NCI-H1092 (cell line): ENCODE measurements at regions not wholly inside any gene's neighbourhood (a gene's known extent, or its start where the extent isn't known, plus 50 kb on each side); places are given as distances from the start of the nearest gene placed in this dataset.
A peak's percentile ranks its signal among the peaks of the same experiment; 100 is the strongest.
"Not testable (repeated sequence)": the region's sequence is repeated elsewhere in the genome, so short reads cannot be mapped to it uniquely, and the experiment has no call there.

Experiments used
- DNase-seq: peaks from one replicate; lab custom pipeline; 2025; lab: John Stamatoyannopoulos, UW

DNA sequence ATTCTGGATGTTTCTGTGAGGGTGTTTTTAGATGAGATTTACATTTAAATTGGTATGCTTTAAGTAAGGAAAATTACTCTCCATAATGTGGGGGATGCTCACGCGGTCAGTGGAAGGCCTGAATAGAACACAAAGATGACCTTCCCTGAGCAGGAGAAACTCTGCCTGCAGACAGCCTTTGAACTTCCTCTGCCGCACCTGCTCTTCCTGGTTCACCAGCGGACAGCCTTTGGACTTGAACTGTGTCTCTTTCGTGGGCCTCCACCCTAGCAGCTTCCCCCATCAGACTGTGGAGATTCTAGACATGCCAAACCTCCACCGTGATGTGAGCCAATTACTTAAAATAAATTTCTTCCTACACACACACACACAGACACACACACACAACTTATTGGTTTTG is 210.7 kb downstream of the EFCAB11 start:
- DNase-seq, result no peak

GRCh38 chr14:89740241-89740640 is 214.3 kb downstream of the EFCAB11 start:
- no peak for DNase-seq

DNA sequence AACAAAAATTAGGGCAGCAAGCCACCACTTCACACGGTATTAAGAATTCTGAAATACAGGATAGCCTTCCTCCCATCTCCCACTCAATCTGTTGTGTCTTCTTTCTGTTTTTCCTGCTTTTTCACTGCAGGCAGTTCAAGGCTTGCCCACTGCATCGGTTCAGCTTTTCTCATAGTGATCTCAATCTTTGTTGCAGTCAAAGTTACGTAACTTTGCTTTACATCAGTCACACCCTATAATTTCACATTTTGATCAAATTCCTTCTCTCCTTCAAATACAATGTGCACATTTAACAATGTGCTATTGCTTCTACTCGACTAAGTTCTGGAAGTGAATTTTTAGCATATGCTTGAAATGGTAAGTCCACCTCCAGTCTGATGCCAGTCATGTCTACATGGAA is 217.6 kb downstream of the EFCAB11 start:
- no peak for DNase-seq

DNA sequence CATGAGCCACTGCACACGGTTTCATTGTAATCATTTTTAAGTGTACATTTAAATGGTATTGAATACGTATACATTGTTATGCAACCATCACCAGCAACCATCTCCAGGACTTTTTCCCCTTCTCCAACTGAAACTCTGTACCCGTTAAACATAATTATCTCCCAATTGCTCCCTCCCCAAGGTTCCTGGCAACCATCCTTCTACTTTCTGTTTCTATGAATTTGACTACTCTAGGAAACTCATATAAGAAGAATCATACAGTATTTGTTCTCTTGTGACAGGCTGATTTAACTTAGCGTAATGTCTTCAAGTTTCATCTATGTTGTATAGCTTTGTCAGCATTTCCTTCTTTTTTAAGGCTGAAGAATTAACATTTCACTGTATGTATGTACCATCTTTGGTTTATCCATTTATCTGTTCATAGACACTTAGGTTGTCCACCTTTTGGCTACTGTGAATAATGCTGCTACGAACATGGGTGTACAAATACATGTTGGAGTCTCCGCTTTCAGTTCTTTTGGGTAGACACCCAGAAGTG is 223.1 kb downstream of the EFCAB11 start:
- no peak for DNase-seq

DNA sequence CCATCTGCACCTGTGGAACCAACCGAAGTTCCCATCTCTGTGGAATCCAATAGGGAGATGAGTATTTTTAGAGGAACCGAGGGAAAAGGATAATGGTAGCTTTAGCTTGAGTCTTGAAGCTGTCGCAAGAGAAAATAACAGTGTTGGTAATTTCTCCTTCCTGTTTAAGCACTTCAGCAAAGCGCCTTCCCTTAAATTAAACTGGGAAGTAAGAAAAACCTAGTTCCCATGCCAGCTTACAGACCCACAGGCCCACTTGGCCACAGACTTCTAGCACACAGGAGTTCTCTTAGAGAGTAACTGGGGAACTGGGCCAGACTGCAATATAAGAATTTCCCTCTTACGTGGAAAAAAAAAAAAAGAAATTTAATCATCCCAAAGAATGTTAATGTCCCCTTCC is 223.8 kb downstream of the EFCAB11 start:
- no peak for DNase-seq

DNA sequence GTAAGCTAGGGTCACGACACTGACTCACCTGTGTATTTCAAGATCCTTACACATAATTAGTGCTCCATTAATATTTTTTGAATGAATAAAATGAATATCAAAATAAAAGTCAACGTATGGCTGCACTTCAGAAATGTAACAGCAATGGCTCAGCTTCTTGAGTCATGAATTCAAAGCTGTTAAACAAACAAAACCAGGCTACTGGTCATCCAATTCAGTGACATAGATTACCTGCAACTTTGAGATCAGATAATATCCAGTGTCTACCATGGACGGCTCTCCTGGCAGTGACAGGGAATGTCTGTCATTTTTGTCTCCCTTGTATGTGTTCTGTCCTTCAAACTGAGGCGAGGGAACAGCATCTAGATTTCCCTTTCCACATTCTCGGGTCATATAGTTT is 225.6 kb downstream of the EFCAB11 start:
- DNase-seq, result no peak

GRCh38 chr14:89726226-89726625 is 228.3 kb downstream of the EFCAB11 start:
- not testable (repeated sequence) for DNase-seq

- no peak for DNase-seq
Observed at GRCh38 chr14:89724628-89724960, 229.9 kb downstream of the EFCAB11 start.

- DNase-seq, result no peak
Observed at GRCh38 chr14:89723930-89724627, 230.5 kb downstream of the EFCAB11 start.

GRCh38 chr14:89721956-89722355 is 232.6 kb downstream of the EFCAB11 start:
- no peak for DNase-seq

DNA sequence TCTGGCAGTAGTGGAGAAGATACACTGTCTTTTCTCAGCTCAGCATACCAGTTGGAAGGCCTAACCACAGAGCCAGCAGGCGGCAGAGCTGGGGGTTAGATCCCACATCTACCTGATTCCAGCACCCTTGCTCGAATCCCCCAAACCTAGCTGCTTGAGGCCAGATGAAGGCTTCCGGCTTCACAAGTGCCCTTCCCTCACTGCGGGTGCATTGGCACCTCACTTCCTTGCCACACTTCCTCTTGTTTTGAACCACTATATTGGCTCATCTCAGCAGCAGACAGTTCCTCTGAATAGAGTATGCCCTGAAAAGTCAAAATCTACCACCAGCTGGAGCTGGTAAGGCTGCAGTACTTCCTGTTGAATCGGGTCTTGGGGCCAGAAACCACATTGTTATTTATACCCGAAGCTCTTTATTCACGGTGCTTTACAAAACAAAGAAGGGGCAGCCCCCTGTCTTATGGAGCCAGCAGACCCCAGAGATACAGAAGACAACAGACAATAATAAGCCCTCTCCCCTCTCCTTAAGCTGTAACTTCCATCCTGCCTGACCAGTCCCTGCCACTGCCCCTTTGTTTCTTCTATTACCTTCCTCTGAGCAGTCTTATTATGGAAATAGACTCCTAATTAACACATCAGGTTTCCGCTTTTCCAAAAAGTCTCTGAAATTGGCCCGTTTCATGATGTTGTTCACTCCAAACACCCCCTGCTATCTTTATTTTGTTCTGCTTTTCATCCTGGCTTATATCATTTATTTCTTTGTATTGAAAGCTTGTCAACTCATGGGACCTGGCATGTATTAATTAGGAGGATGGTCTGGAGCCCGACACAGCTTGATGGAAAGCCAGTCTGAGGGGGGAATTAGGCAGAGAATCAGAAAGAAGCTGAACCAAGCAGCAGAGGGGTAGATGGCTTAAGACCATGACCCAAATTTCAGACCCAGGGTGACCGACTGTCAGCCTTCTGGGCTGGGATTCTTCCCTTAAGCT is 233.5 kb downstream of the EFCAB11 start:
- no peak for DNase-seq

DNA sequence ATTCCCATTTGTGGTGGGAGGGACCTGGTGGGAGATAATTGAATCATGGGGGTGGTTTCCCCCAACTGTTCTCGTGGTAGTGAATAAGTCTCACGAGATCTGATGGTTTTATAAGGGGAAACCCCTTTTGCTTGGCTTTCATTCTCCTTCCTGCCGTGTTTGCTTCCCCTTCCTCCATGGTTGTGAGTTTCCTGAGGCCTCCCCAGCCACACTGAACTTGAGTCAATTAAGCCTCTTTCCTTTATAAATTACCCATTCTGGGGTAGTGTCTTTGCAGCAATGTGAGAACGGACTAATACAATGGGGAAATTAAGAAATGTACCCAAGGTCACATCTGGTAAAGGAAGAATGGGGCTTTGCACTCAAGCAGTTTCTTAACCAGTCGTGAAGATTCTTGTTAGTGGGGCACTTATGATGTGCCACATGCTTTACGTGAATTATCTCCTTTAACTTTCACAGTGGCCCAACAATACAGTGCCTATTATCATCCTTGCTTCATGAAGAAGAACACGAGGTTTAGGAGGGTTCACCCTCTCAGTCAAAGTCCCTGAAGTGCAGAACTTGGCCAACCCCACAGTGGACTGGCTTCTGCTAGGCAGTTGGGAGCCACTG is 234.3 kb downstream of the EFCAB11 start:
- no peak for DNase-seq

DNA sequence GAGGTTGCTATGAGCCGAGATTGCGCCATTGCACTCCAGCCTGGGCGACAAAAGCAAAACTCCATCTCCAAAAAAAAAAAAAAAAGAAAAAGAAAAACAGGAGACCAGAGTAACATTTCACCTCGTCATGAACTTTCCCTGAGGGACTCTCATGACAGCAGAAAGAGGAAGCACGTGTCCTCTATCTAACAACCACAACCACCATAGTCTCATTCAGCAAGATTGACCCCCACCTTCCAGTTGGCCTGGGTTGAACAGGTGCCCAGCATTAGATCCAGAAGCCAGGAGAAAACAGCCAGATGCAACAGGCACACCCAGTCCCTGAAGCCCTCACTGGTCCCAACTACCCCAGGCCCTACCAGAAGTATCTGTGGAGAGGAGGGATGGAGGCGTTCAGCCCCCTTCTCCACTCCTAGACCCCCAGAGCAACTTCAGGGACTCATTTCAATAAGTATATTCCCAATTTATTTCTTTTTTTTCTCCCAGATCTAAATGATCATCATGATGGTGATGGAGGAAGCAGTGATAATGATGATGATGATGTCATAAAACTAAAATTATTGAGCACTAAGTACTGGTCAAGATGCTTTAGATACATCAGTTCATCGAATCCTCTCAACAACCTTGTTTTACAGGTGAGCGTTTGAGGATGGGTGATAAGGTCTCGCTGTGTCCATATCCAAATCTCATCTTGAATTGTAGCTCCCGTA is 235.0 kb downstream of the EFCAB11 start:
- no peak for DNase-seq

DNA sequence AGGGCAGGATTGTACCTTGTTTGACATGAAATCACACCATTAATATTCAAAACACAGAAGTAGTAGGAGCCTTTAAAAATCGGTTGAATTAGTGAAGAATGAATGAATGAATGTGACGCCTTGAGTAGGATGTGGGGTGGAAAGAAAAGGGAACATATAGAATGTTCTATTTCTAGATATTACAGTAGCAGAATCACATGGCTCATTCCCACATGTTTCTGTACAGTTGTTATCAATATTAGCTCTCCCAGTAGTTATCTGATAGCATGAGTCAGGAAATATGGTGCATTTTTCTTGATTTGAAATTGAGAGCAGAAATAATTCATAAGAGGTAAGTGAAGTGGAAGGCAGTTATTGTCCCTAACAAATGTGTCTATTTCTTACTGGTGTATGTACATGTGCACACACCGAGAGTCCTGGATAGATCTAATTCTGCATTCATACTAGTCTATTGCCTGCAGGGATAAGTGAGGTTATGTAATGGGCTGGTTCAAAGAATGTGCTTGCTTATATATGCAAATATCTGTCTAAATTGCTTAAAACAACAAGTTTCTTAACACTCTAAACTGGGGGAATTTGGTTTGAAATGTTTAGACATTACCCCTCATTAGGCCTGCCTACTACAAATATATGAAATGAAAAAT is 245.4 kb downstream of the EFCAB11 start:
- no peak for DNase-seq

- DNase-seq, result no peak
Observed at GRCh38 chr14:89707086-89707485, 247.4 kb downstream of the EFCAB11 start.

DNA sequence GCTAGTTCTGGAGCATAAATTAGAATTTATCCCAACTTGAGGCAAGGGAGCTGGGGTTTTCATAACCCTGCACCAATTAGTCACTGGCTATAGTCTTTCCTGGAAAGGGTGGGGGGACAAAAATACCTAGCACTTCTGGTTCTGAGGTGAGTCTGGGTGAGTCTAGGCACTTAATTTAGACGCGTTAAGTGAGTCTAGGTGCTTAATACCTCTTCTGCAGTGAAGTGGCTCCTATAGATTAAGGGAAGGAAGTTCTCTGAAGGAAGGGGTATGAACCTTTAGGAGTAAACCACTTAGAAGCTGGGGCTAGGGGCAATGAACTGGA is 251.7 kb downstream of the EFCAB11 start:
- no peak for DNase-seq

- peak; percentile 44 for DNase-seq
Observed at GRCh38 chr14:89702073-89702875, 252.3 kb downstream of the EFCAB11 start.

- DNase-seq, result peak; percentile 68
Observed at GRCh38 chr14:89701211-89702043, 253.1 kb downstream of the EFCAB11 start.

DNA sequence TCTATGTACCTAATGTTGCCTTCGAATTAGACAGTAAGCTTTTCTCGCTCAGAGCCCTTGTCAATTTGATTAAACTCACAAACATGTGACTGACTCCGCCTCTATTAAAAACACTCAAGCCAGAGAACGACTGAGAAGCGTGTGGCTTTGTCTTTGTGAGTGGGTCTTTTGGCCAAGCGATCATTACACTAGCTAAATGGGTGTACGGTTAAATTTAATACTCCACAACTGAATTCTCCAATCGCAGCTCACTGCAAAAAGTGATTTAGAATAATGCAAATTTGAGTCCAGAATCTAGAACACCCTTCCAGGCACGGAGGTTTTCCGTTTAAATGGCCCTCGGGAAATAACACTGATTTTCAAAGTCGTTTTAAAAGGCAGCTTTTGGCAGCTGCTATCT is 253.7 kb downstream of the EFCAB11 start:
- peak; percentile 11 for DNase-seq

- DNase-seq, result no peak
Observed at GRCh38 chr14:89699071-89699470, 255.5 kb downstream of the EFCAB11 start.
